ENCODE measurements at regions not wholly inside any gene's neighbourhood (a gene's known extent, or its start where the extent isn't known, plus 50 kb on each side); places are given as distances from the start of the nearest gene placed in this dataset.
A peak's percentile ranks its signal among the peaks of the same experiment; 100 is the strongest.

DNA sequence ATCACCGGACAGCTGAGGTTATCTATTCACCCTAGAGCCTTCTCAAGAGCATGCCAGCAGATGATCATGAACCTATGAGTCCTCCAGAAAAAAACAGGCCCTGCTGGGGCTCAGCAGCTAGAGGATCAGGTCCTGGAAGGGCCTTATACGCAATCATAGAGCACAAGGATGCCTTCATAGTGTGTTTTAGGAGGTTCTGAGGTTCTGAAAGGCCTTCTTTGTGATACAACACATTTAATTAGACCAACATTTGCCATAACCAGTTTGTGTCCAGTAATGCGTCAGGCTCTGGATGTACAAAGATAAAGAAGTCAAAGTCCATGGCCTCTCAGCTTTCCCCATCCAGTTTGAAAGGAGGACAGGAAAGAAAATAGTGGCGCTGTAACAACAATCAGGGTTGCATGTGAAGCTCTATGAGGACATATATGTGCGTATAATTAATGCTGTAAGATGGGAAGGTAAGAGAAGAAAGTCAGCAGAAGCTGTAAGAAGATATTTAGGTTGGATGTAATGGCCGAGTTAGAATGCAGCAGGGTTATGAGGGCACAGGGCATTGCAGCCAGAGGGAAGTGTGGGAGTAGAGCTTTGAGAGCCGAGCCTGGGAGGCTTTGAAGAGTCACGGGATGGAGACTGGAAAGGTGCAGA, 302.6 kb upstream of the TBL1XR1 start:
- Histone ChIP-seq H3K27me3 (no peaks in the 10 kb centered on the region), H3K27ac (no peak overlapping the region), H3K36me3 (no peaks in the 10 kb centered on the region), H3K4me3 (no peak overlapping the region), H3K4me1 (peaks cover 0 to 8% (median 0%) of the 10 kb centered on the region in 12 donors), H3K9me3 (no peaks in the 10 kb centered on the region)
- intact Hi-C loops (cut with DNase I): loop anchor here in 2 of 10 donors (10.0 kb wide), 2 partner anchors 135 to 305 kb away; partner anchors contain the start of gene TBL1XR1 (in 1 of the 2)
- no peak for DNase-seq
- no peak for TF ChIP-seq POLR2A (IDR thresholded peaks at IDR 0.05)
- TF ChIP-seq, protein P1, sequence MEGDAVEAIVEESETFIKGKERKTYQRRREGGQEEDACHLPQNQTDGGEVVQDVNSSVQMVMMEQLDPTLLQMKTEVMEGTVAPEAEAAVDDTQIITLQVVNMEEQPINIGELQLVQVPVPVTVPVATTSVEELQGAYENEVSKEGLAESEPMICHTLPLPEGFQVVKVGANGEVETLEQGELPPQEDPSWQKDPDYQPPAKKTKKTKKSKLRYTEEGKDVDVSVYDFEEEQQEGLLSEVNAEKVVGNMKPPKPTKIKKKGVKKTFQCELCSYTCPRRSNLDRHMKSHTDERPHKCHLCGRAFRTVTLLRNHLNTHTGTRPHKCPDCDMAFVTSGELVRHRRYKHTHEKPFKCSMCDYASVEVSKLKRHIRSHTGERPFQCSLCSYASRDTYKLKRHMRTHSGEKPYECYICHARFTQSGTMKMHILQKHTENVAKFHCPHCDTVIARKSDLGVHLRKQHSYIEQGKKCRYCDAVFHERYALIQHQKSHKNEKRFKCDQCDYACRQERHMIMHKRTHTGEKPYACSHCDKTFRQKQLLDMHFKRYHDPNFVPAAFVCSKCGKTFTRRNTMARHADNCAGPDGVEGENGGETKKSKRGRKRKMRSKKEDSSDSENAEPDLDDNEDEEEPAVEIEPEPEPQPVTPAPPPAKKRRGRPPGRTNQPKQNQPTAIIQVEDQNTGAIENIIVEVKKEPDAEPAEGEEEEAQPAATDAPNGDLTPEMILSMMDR (IDR thresholded peaks at IDR 0.05): no peak
- 83 to 90% (median 88%) methylated on average over 8 of the region's 8 CpGs for WGBS, 4 donors
- ATAC-seq: no peak

DNA sequence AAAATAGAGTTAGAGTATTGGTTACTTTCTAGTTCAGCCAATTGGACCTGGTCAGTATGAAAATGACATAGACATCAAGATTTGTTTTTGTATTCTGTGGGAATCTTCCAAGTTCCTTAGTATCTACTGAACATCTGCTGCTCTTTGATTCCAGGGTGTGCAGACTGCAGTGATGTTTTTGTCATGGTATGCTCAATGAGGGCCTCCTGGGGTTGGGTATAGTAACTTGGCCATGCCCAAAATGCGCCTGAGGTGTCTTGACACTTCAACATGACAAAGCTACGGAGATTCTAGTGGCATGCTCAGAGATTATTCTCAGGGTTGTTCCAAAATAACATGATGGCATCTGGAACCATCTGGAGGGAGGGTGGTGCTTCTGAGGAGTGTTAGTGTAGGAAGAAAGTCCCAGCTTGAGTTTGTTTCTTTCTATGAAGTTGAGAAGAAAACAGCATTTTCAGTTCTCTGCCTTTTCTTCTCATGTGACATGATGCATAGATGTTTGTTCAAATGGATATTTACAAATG, 313.5 kb upstream of the TBL1XR1 start:
- intact Hi-C loops (cut with DNase I): loop anchor here in 2 of 10 donors (10.0 kb wide), 2 partner anchors 146 to 264 kb away; no protein-coding TSS in a partner anchor
- TF ChIP-seq, protein P1 (IDR thresholded peaks at IDR 0.05): no peak
- no peak for TF ChIP-seq POLR2A (IDR thresholded peaks at IDR 0.05)
- DNase-seq: no peak
- H3K9me3 ChIP-seq: peaks cover 0 to 5% (median 0%) of the 10 kb centered on the region in 12 donors
- no peaks in the 10 kb centered on the region for H3K36me3 ChIP-seq
- peak in 2 of 4 donors; percentile 11 to 24 for ATAC-seq
- H3K27me3 ChIP-seq: no peaks in the 10 kb centered on the region
- no peak overlapping the region for H3K4me3 ChIP-seq
- WGBS, 4 donors: 57 to 66% (median 61%) methylated on average over 2 of the region's 2 CpGs
- H3K27ac ChIP-seq: peak overlapping the region in 1 of 12 donors; percentile 28
- peaks cover 0 to 46% (median 25%) of the 10 kb centered on the region in 12 donors for H3K4me1 ChIP-seq

GRCh38 chr3:177512945-177513814, 315.9 kb upstream of the TBL1XR1 start:
- DNase-seq (no peak), ATAC-seq (no peak)
- no peak for TF ChIP-seq POLR2A (IDR thresholded peaks at IDR 0.05)
- TF ChIP-seq, protein P1 (IDR thresholded peaks at IDR 0.05): peak in 1 of 12 donors; percentile 11
- H3K27ac ChIP-seq: peak overlapping the region in 11 of 12 donors; percentile 28 to 58 (median 53)
- H3K4me3 ChIP-seq: no peak overlapping the region
- H3K4me1 ChIP-seq: peaks cover 4 to 61% (median 36%) of the 10 kb centered on the region in 12 donors
- intact Hi-C loops (cut with DNase I): loop anchor here in 2 of 10 donors (10.0 kb wide), 2 partner anchors 148 to 262 kb away; no protein-coding TSS in a partner anchor
- WGBS, 4 donors: 59 to 74% (median 68%) methylated on average over 6 of the region's 6 CpGs
- no peaks in the 10 kb centered on the region for H3K27me3 ChIP-seq
- H3K36me3 ChIP-seq: no peaks in the 10 kb centered on the region
- no peaks in the 10 kb centered on the region for H3K9me3 ChIP-seq

Measured in heart left ventricle (tissue), 16 donors.